HFF-Myc (cell line): ENCODE measurements at regions not wholly inside any gene's neighbourhood (a gene's known extent, or its start where the extent isn't known, plus 50 kb on each side); places are given as distances from the start of the nearest gene placed in this dataset.

Source experiments
- DNase-seq: peaks from one replicate; pipeline ENCODE4 v3.0.0-alpha.2; 2011; ENCODE audit warnings: low read depth; ENCODE audit errors: extremely low read depth
- H3K4me3 ChIP-seq: replicated peaks from 2 replicates; pipeline ENCODE4 v1.5.1; 2011; ENCODE audit warnings: low read depth, mild to moderate bottlenecking, control low read depth, low read length
- TF ChIP-seq, protein P1 (sequence below): IDR thresholded peaks from 2 replicates; pipeline ENCODE4 v1.5.1; 2012; ENCODE audit warnings: mild to moderate bottlenecking, low read depth, low read length, control low read depth; ENCODE audit errors: missing control alignments

DNA sequence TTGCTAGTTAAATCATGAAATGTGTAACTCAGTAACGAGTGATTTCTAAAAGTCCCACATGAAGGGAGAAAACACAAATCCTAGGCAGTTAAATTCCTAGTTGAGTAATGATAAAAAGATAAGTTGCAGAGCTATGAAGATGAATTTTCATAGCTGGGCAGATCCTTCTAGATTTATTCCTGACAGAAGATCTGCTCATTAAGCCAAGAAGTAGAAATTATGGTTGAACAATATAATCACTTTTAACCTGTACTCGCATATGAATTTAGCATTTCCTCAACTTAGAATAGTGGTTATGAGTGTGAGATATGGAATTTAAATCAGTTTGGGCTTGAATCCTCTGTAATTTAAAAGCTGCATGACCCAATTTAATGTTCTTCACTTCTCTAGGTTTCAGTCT is 359.2 kb upstream of the HSF2 start:
- DNase-seq, result no peak
- no peak overlapping the region for H3K4me3 ChIP-seq
- TF ChIP-seq, protein P1, sequence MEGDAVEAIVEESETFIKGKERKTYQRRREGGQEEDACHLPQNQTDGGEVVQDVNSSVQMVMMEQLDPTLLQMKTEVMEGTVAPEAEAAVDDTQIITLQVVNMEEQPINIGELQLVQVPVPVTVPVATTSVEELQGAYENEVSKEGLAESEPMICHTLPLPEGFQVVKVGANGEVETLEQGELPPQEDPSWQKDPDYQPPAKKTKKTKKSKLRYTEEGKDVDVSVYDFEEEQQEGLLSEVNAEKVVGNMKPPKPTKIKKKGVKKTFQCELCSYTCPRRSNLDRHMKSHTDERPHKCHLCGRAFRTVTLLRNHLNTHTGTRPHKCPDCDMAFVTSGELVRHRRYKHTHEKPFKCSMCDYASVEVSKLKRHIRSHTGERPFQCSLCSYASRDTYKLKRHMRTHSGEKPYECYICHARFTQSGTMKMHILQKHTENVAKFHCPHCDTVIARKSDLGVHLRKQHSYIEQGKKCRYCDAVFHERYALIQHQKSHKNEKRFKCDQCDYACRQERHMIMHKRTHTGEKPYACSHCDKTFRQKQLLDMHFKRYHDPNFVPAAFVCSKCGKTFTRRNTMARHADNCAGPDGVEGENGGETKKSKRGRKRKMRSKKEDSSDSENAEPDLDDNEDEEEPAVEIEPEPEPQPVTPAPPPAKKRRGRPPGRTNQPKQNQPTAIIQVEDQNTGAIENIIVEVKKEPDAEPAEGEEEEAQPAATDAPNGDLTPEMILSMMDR, result no peak

DNA sequence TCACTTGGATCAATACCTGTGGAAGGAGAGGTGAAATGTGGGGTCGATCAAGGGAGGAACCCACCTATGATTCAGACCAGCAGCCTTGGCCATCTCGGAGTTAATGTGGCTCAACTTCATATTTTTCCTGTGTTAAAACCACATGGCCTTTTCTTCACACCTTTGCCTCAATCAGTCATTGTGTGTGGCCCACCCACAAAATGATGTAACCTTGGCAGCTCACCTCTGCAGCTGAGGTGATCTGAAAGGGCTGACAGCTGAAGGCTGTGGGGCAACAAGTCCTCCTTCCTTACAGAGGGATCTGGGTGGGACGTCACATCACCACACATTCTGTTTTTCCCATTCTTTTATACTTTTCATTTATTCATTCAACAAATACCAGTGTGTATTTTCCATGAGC is 357.1 kb upstream of the HSF2 start:
- no peak for DNase-seq
- TF ChIP-seq, protein P1, result no peak
- no peak overlapping the region for H3K4me3 ChIP-seq

DNA sequence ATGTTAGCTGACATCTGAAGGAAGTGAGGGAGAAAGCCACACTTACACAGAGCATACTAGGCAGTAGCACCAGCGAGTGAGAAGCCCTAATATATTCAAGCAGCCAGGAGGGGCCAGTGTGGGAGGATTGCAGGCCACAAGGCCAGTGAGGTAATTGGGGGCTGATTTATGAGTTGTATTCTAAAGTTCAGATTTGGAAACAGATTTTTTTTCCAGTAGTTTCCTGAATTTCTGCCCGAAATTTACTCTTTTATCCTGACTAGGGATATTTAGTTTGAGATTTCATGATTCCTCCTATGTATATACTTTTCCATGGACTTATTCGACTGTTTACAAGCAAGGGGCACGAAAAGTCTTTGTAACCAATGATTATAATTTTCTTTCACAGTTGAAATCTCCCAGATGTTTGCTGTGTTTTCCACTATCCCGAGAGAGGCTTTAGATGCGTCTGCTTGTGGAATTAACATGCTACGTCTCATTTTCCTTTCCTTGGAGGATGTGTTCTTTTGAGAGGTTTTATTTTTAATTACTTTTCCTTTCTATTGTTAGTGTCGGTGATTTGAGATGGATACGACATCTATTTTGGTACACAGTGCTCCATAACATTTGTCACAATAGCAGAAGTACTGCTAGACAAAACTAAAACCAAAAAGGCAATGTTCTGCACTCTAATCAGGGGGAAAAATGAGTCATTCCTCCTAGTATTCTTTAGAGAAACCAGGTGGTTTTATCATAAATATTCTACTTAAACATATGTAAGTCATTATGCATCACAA is 356.3 kb upstream of the HSF2 start:
- H3K4me3 ChIP-seq, result peak overlapping the region; percentile 2; the same call in 1 of the 2 replicates
- TF ChIP-seq, protein P1, result peak; percentile 12
- DNase-seq, result no peak

DNA sequence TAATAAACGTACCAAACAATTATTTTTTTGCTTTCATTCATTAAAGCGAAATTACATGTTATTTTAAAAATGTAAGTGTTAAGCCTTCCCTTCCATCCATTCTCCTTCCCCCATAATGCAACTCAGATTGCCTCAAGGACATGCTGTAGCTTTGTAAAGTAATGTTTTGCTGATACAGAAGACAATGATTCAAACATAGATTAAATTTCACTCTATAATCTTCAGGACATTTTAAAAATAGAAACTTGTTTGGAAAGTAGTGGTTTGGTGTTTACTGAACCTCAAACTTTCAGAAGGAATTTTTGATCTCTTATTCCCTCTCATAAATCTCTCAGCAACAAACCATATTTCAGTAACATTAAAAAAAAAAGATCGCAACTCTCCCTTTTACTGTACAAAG is 350.9 kb upstream of the HSF2 start:
- no peak for DNase-seq
- H3K4me3 ChIP-seq, result no peak overlapping the region; the same call in 1 of the 2 replicates
- TF ChIP-seq, protein P1, result no peak

DNA sequence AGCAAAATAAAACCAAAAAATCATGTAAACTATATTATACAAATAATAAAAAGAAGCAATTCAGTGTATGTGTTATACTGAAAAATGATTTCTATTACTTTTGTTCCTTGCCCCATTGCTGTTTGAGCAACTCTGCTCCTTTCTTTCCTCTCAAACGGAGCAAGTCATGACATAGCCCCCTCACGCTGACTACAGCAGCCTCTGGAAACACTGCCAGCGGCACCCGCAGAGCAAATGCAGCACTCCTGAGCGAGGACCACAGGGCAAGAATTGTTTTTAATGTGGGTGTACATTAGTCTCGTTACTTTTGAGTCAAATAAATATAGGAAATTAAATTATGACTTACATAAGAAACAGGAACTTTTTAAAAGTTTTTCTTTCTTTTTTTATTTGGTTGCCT is 350.1 kb upstream of the HSF2 start:
- H3K4me3 ChIP-seq, result peak overlapping the region; percentile 2; the same call in 1 of the 2 replicates
- no peak for DNase-seq
- TF ChIP-seq, protein P1, result no peak

DNA sequence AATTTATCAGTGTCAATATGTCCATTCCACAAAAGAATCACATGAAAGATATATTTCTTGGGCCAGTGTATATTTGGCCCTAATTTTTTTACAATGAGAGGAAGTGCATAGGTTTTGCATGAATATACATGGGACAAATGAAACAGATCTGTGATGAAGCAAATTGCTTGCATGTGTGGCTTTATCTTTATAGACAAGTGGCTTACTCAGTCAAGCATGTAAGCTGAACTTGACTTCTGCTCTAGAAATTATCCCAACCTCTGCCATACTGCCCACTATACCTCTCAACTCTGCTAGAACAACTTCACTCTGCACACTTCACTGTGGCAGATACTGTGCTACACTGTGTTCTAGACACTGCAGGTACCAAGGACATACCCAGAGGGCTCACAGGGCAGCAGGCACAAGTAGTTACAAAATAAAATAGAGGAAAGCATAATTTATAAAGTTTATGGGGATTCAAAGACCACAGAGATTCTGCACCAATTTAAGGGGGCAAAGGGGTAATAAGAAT is 349.2 kb upstream of the HSF2 start:
- TF ChIP-seq, protein P1, result no peak

More for the DNA sequence above, 349.2 kb upstream of the HSF2 start:
- H3K4me3 ChIP-seq, result no peak overlapping the region
- no peak for DNase-seq
